Upper lobe of left lung (tissue), 6 donors: ENCODE measurements at regions not wholly inside any gene's neighbourhood (a gene's known extent, or its start where the extent isn't known, plus 50 kb on each side); places are given as distances from the start of the nearest gene placed in this dataset.
A peak's percentile ranks its signal among the peaks of the same experiment; 100 is the strongest.
"Not testable (repeated sequence)": the region's sequence is repeated elsewhere in the genome, so short reads cannot be mapped to it uniquely, and the experiment has no call there.

Source experiments
- ATAC-seq, 2 donors: fragments of 200-7000 bp; cut with Tn5 transposase; one replicate each; pipeline ENCODE4 v1.9.1; 2022; ENCODE audit warnings: mild to moderate bottlenecking in 2 of 2, moderate library complexity in 2 of 2; ENCODE audit not compliant: low FRiP score in 2 of 2
- DNase-seq, 2 donors: peaks; one replicate each; pipeline ENCODE4 v3.0.0-alpha.2; 2019 to 2020
- H3K27ac ChIP-seq, 4 donors: fragments of 200-600 bp; sonication (generic); one replicate each; pipeline ENCODE4 v1.5.1; 2016 to 2019
- H3K27me3 ChIP-seq, 4 donors: fragments of 200-600 bp; sonication (generic); one replicate each; pipeline ENCODE4 v1.5.1; 2017 to 2019
- H3K36me3 ChIP-seq, 4 donors: fragments of 200-600 bp; sonication (generic); one replicate each; pipeline ENCODE4 v1.5.1; 2016 to 2019
- H3K4me1 ChIP-seq, 4 donors: fragments of 200-600 bp; sonication (generic); one replicate each; pipeline ENCODE4 v1.5.1; 2018 to 2019
- H3K4me3 ChIP-seq, 4 donors: fragments of 200-600 bp; sonication (generic); one replicate each; pipeline ENCODE4 v1.5.1; 2017 to 2019; ENCODE audit warnings: mild to moderate bottlenecking in 2 of 4, moderate library complexity in 1 of 4
- H3K9me3 ChIP-seq, 4 donors: fragments of 200-600 bp; sonication (generic); one replicate each; pipeline ENCODE4 v1.5.1; 2018 to 2019
- EP300 ChIP-seq, 4 donors: sonication (generic); formaldehyde crosslinking; IDR thresholded peaks; one replicate each; pipeline ENCODE4 v1.5.1; 2017; ENCODE audit warnings: antibody characterized with exemption in 4 of 4, control low read depth in 2 of 4
- POLR2A ChIP-seq, 4 donors: fragments of 450-650 bp; IDR thresholded peaks; one replicate each; pipeline ENCODE4 v1.5.1; 2016 to 2017; ENCODE audit warnings: antibody characterized with exemption in 4 of 4, mild to moderate bottlenecking in 2 of 4
- POLR2AphosphoS5 ChIP-seq, 2 donors: sonication (generic); formaldehyde crosslinking; IDR thresholded peaks; one replicate each; pipeline ENCODE4 v1.5.1; 2017; ENCODE audit warnings: antibody characterized with exemption in 2 of 2
- WGBS, 2 donors: methylation state at CpG; one replicate each; pipeline ENCODE4 v1.1.5; 2017 to 2018; 5-methylcytosine and 5-hydroxymethylcytosine counted together
- TF ChIP-seq, protein P1 (sequence below), 6 experiments: fragments of 450-650 bp in 4 of 6; fragments of 200-600 bp in 2 of 6; sonication (generic) in 2 of 6; IDR thresholded peaks; one replicate each; pipeline ENCODE4 v1.5.1; 2016 to 2019; ENCODE audit warnings: antibody characterized with exemption in 6 of 6
- donor health status: DM: no; HTN: no; CAD: no; lungs with moderate emphysema.
- donor health status: DM: no; HTN: yes; CAD: no; lungs with severe emphysema.

- DNase-seq (no peak), ATAC-seq (no peak)
- H3K4me1 ChIP-seq, result no peaks in the 10 kb centered on the region
- no peaks in the 10 kb centered on the region for H3K27me3 ChIP-seq
- TF ChIP-seq POLR2A (IDR thresholded peaks at IDR 0.05) (no peak), POLR2AphosphoS5 (IDR thresholded peaks at IDR 0.05) (no peak), EP300 (IDR thresholded peaks at IDR 0.05) (no peak)
- TF ChIP-seq, protein P1, sequence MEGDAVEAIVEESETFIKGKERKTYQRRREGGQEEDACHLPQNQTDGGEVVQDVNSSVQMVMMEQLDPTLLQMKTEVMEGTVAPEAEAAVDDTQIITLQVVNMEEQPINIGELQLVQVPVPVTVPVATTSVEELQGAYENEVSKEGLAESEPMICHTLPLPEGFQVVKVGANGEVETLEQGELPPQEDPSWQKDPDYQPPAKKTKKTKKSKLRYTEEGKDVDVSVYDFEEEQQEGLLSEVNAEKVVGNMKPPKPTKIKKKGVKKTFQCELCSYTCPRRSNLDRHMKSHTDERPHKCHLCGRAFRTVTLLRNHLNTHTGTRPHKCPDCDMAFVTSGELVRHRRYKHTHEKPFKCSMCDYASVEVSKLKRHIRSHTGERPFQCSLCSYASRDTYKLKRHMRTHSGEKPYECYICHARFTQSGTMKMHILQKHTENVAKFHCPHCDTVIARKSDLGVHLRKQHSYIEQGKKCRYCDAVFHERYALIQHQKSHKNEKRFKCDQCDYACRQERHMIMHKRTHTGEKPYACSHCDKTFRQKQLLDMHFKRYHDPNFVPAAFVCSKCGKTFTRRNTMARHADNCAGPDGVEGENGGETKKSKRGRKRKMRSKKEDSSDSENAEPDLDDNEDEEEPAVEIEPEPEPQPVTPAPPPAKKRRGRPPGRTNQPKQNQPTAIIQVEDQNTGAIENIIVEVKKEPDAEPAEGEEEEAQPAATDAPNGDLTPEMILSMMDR (IDR thresholded peaks at IDR 0.05), result no peak
- H3K4me3 ChIP-seq, result no peak overlapping the region
- H3K27ac ChIP-seq, result no peak overlapping the region
- H3K36me3 ChIP-seq, result no peaks in the 10 kb centered on the region
- WGBS, 2 donors, result 83 to 86% methylated on average over 9 of the region's 9 CpGs
- H3K9me3 ChIP-seq, result no peaks in the 10 kb centered on the region
These were observed 421.6 kb upstream of the KLF12 start for GRCh38 chr13:74555651-74556420.

- Histone ChIP-seq H3K9me3 (no peaks in the 10 kb centered on the region), H3K4me1 (no peaks in the 10 kb centered on the region), H3K27ac (no peak overlapping the region), H3K36me3 (no peaks in the 10 kb centered on the region), H3K27me3 (no peaks in the 10 kb centered on the region), H3K4me3 (no peak overlapping the region)
- TF ChIP-seq, protein P1 (IDR thresholded peaks at IDR 0.05), result no peak
- TF ChIP-seq POLR2A (IDR thresholded peaks at IDR 0.05), result no peak
- no peak for TF ChIP-seq POLR2AphosphoS5 (IDR thresholded peaks at IDR 0.05)
- TF ChIP-seq EP300 (IDR thresholded peaks at IDR 0.05), result no peak
- DNase-seq, result peak in 1 of 2 donors; percentile 20
- no peak for ATAC-seq
- WGBS, 2 donors, result 74 to 86% methylated on average over 3 of the region's 3 CpGs
These were observed 421.0 kb upstream of the KLF12 start for GRCh38 chr13:74555276-74555625.

DNA sequence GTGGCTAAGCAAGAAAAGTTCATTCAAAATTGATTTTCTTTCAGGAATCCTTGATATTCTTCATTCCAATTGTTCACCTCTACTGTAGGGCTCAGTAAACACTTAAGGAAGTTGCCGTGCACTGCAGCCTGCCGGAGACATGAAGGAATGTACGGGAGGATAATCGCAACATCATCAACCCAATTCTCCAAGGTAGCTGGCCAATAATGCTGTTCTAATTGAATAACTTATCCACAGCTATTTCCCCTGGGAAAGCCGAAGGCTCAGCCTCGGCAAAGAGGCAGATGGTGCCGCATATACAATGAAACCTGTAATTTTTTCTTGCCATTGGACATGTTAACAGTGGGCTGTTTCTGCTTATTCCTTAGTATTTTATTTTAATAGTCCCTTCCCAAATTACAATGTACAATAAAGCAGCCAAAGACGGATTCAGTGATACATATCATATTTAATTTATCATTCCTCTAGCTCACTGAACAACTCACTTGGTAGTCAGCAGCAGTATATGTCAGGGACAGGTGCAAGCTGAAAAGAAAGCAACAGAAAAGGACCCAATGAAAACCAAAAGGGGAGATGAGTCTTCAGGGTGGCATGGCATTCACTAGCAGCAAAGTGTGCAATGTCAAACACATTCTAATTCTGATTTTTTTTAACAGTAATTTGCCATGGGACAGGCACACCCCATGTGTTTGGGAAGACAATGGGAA is 420.5 kb upstream of the KLF12 start:
- no peaks in the 10 kb centered on the region for H3K27me3 ChIP-seq
- no peak overlapping the region for H3K27ac ChIP-seq
- ATAC-seq (no peak), DNase-seq (no peak)
- H3K36me3 ChIP-seq, result no peaks in the 10 kb centered on the region
- H3K9me3 ChIP-seq, result no peaks in the 10 kb centered on the region
- no peaks in the 10 kb centered on the region for H3K4me1 ChIP-seq
- no peak overlapping the region for H3K4me3 ChIP-seq
- TF ChIP-seq, protein P1 (IDR thresholded peaks at IDR 0.05), result no peak
- TF ChIP-seq EP300 (IDR thresholded peaks at IDR 0.05) (no peak), POLR2A (IDR thresholded peaks at IDR 0.05) (no peak), POLR2AphosphoS5 (IDR thresholded peaks at IDR 0.05) (no peak)
- 85 to 89% methylated on average over 8 of the region's 8 CpGs for WGBS, 2 donors

GRCh38 chr13:74550039-74550438 is 415.8 kb upstream of the KLF12 start:
- Histone ChIP-seq H3K27ac (no peak overlapping the region), H3K36me3 (no peaks in the 10 kb centered on the region), H3K27me3 (no peaks in the 10 kb centered on the region), H3K4me3 (no peak overlapping the region), H3K9me3 (no peaks in the 10 kb centered on the region), H3K4me1 (no peaks in the 10 kb centered on the region)
- TF ChIP-seq POLR2AphosphoS5 (IDR thresholded peaks at IDR 0.05) (no peak), POLR2A (IDR thresholded peaks at IDR 0.05) (no peak), EP300 (IDR thresholded peaks at IDR 0.05) (no peak)
- TF ChIP-seq, protein P1 (IDR thresholded peaks at IDR 0.05), result no peak
- WGBS, 2 donors, result 67 to 87% methylated on average over 2 of the region's 2 CpGs
- ATAC-seq (no peak), DNase-seq (no peak)

GRCh38 chr13:74536649-74537048 is 402.4 kb upstream of the KLF12 start:
- WGBS, 2 donors, result 79 to 82% methylated on average over 9 to 11 of the region's 11 CpGs
- H3K4me3 ChIP-seq, H3K27me3 ChIP-seq, H3K27ac ChIP-seq, H3K36me3 ChIP-seq, H3K9me3 ChIP-seq, H3K4me1 ChIP-seq, ATAC-seq: not testable (repeated sequence)
- DNase-seq, result peak in 1 of 2 donors; percentile 5
